ENCODE measurements at regions not wholly inside any gene's neighbourhood (a gene's known extent, or its start where the extent isn't known, plus 50 kb on each side); places are given as distances from the start of the nearest gene placed in this dataset.

DNA sequence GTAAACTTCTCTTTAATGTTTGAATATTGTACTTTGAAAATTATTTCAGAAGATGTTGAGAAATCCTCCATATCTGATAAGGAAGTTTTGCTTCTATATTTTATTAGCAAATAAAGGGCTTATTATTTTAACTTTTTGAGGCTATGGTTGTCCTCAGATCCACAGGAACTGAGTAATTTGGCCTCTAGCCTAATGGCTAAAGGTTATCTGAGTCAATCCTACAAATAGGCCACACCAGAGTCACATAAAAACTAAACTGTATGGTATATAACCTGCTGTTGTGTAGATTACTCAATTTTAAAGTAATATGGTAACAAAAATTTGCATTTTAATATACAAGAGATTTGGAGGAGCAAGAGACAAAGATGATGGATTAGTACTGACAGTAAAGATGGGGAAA, 549.2 kb upstream of the GRAMD2B start:
- Histone ChIP-seq H3K27ac (ENCODE audit: low read depth, low read length) (no peak overlapping the region), H3K27me3 (ENCODE audit: control insufficient read depth in 3 of 3, insufficient read depth in 3 of 3, low read length in 3 of 3) (no peaks in the 10 kb centered on the region), H3K4me1 (ENCODE audit: control insufficient read depth in 3 of 3, insufficient read depth in 3 of 3, low read length in 3 of 3) (no peaks in the 10 kb centered on the region), H3K4me3 (ENCODE audit: low read length in 3 of 3) (no peak overlapping the region), H3K36me3 (ENCODE audit: control insufficient read depth in 3 of 3, insufficient read depth in 3 of 3, low read length in 3 of 3) (no peaks in the 10 kb centered on the region), H3K9me3 (ENCODE audit: control insufficient read depth in 3 of 3, low read length in 3 of 3) (peaks cover 0 to 3% (median 0%) of the 10 kb centered on the region in 3 donors), H3K9ac (ENCODE audit: low read depth in 1 of 3, low read length in 3 of 3) (no peak overlapping the region)

DNA sequence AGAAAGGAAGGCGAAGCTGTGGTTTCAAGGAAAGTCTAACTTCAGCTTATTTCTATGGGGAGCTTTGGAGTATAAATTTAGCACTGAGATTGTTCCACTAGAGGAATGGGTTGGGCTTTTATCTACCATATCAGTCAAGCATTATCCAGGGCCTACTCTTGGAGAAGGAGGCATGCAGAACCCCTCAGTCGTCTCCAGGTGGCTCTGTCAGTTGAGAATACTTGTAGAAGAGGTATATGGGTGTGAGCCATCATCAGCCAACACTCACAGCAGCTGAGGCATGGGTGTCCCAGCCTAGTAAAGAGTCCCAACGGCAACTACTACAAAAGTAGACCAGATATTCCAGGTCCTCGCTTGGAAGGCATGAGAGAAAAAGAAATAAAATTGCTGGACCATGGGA, 548.5 kb upstream of the GRAMD2B start:
- Histone ChIP-seq H3K4me3 (ENCODE audit: low read length in 3 of 3) (no peak overlapping the region), H3K9ac (ENCODE audit: low read depth in 1 of 3, low read length in 3 of 3) (no peak overlapping the region), H3K4me1 (ENCODE audit: control insufficient read depth in 3 of 3, insufficient read depth in 3 of 3, low read length in 3 of 3) (no peaks in the 10 kb centered on the region), H3K27me3 (ENCODE audit: control insufficient read depth in 3 of 3, insufficient read depth in 3 of 3, low read length in 3 of 3) (no peaks in the 10 kb centered on the region), H3K9me3 (ENCODE audit: control insufficient read depth in 3 of 3, low read length in 3 of 3) (peaks cover 0 to 3% (median 0%) of the 10 kb centered on the region in 3 donors), H3K27ac (ENCODE audit: low read depth, low read length) (no peak overlapping the region), H3K36me3 (ENCODE audit: control insufficient read depth in 3 of 3, insufficient read depth in 3 of 3, low read length in 3 of 3) (no peaks in the 10 kb centered on the region)

DNA sequence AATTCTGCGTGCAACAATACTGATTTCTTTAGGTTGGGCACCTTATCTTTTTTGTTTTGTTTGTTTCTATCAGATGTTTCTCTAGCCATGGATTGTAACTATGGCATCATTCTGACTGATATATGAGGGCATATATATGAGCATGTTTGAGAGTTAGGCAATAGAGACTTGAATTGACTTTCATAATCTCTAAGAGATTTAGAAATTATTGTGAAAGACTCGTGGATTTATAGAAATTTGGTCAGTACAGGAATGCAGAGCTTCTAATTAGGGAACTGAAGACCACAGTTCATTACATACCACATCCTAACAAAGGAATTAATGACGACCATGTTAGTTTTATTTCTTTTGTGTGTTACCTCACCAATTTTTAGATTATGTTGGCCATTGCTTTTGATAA, 546.0 kb upstream of the GRAMD2B start:
- Histone ChIP-seq H3K36me3 (ENCODE audit: control insufficient read depth in 3 of 3, insufficient read depth in 3 of 3, low read length in 3 of 3) (no peaks in the 10 kb centered on the region), H3K4me1 (ENCODE audit: control insufficient read depth in 3 of 3, insufficient read depth in 3 of 3, low read length in 3 of 3) (no peaks in the 10 kb centered on the region), H3K27me3 (ENCODE audit: control insufficient read depth in 3 of 3, insufficient read depth in 3 of 3, low read length in 3 of 3) (no peaks in the 10 kb centered on the region), H3K27ac (ENCODE audit: low read depth, low read length) (no peak overlapping the region), H3K9me3 (ENCODE audit: control insufficient read depth in 3 of 3, low read length in 3 of 3) (peaks cover 0 to 3% (median 0%) of the 10 kb centered on the region in 3 donors), H3K4me3 (ENCODE audit: low read length in 3 of 3) (no peak overlapping the region), H3K9ac (ENCODE audit: low read depth in 1 of 3, low read length in 3 of 3) (no peak overlapping the region)

DNA sequence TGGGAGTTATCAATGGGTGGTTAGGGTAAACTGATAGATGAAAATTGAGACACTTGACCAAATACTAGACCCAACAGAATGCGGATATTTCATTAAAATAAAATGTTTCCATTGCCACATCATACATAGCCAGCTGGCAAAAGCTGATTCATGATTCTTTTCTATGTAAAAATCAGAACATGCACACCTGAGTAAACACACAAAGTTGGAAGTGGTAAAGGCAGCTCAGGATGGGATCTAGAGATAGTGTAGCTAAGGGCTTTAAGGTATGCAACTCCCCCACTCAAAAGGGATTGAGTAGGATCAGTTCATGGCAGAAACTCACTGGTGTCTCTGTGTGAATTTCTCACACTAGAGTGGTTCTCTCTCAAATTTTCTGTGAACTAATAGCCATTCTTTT, 541.1 kb upstream of the GRAMD2B start:
- Histone ChIP-seq H3K27me3 (ENCODE audit: control insufficient read depth in 3 of 3, insufficient read depth in 3 of 3, low read length in 3 of 3) (no peaks in the 10 kb centered on the region), H3K4me3 (ENCODE audit: low read length in 3 of 3) (no peak overlapping the region), H3K9me3 (ENCODE audit: control insufficient read depth in 3 of 3, low read length in 3 of 3) (no peaks in the 10 kb centered on the region), H3K9ac (ENCODE audit: low read depth in 1 of 3, low read length in 3 of 3) (no peak overlapping the region), H3K36me3 (ENCODE audit: control insufficient read depth in 3 of 3, insufficient read depth in 3 of 3, low read length in 3 of 3) (no peaks in the 10 kb centered on the region), H3K27ac (ENCODE audit: low read depth, low read length) (no peak overlapping the region), H3K4me1 (ENCODE audit: control insufficient read depth in 3 of 3, insufficient read depth in 3 of 3, low read length in 3 of 3) (no peaks in the 10 kb centered on the region)

DNA sequence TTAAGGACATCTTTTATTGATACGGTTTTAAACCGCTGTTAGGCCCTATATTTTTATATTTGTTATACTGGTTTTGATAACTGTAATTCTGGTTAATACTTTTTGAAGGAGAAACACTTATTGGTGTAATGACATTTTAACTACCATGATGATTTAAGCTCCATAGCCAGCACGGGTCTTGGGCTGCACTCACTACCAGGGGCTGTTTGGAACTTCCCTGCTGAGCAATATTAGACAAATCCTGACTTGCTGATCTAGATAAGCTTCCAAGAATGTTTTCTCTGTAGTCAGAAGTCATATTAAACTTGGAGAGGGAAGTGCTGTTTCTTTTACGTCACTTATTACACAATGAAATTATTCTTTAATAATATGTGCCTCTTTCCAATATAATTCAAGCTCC, 540.0 kb upstream of the GRAMD2B start:
- Histone ChIP-seq H3K4me1 (ENCODE audit: control insufficient read depth in 3 of 3, insufficient read depth in 3 of 3, low read length in 3 of 3) (no peaks in the 10 kb centered on the region), H3K4me3 (ENCODE audit: low read length in 3 of 3) (no peak overlapping the region)

DNA sequence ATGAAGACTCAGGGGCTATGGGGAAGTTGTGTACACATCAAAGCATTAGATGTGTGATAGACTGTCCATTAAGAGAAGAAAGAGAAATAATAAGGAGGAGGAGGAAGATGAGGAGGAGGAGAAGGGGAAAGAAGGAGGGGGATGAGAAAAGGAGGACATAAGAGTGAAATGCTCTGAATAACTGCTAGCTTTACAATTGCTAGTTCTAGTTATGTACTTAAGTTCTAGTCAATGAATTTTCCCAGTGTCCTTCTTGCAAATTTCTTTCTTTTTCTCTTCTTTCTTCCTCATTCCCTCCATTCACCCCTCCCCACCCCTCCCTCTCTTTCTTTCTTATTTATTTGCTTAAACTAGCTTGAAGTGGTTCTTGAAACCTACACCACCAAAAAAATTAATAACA, 534.9 kb upstream of the GRAMD2B start:
- no peaks in the 10 kb centered on the region for H3K9me3 ChIP-seq (ENCODE audit: control insufficient read depth in 3 of 3, low read length in 3 of 3)
- no peaks in the 10 kb centered on the region for H3K36me3 ChIP-seq (ENCODE audit: control insufficient read depth in 3 of 3, insufficient read depth in 3 of 3, low read length in 3 of 3)
- H3K27me3 ChIP-seq (ENCODE audit: control insufficient read depth in 3 of 3, insufficient read depth in 3 of 3, low read length in 3 of 3), result no peaks in the 10 kb centered on the region
- no peaks in the 10 kb centered on the region for H3K4me1 ChIP-seq (ENCODE audit: control insufficient read depth in 3 of 3, insufficient read depth in 3 of 3, low read length in 3 of 3)
- H3K4me3 ChIP-seq (ENCODE audit: low read length in 3 of 3), result no peak overlapping the region
- H3K27ac ChIP-seq (ENCODE audit: low read depth, low read length), result no peak overlapping the region
- H3K9ac ChIP-seq (ENCODE audit: low read depth in 1 of 3, low read length in 3 of 3), result no peak overlapping the region

More for the DNA sequence above, 540.0 kb upstream of the GRAMD2B start:
- Histone ChIP-seq H3K9me3 (ENCODE audit: control insufficient read depth in 3 of 3, low read length in 3 of 3) (no peaks in the 10 kb centered on the region), H3K9ac (ENCODE audit: low read depth in 1 of 3, low read length in 3 of 3) (no peak overlapping the region), H3K27me3 (ENCODE audit: control insufficient read depth in 3 of 3, insufficient read depth in 3 of 3, low read length in 3 of 3) (no peaks in the 10 kb centered on the region), H3K27ac (ENCODE audit: low read depth, low read length) (no peak overlapping the region), H3K36me3 (ENCODE audit: control insufficient read depth in 3 of 3, insufficient read depth in 3 of 3, low read length in 3 of 3) (no peaks in the 10 kb centered on the region)

DNA sequence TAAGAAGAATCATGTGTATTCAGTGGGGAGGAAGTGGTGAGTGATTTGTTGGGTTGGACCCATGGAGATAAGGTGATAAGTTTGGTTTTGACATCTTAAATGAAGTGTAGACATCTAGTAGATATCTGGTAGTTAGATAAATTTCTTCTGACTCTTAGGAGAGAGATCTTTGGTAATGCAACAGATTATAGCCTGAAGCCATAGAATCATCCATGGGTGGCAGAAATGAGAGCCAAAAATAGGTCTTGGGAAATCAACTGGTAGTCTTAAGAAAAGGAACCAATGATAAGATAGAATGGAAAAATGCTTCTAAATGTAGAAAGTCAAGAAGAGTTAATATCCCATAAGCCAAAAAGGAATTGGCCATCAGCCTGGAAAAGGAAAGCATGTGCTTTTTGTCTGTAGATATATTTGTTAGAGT, 532.7 kb upstream of the GRAMD2B start:
- Histone ChIP-seq H3K36me3 (ENCODE audit: control insufficient read depth in 3 of 3, insufficient read depth in 3 of 3, low read length in 3 of 3) (no peaks in the 10 kb centered on the region), H3K4me1 (ENCODE audit: control insufficient read depth in 3 of 3, insufficient read depth in 3 of 3, low read length in 3 of 3) (no peaks in the 10 kb centered on the region), H3K9ac (ENCODE audit: low read depth in 1 of 3, low read length in 3 of 3) (no peak overlapping the region), H3K9me3 (ENCODE audit: control insufficient read depth in 3 of 3, low read length in 3 of 3) (no peaks in the 10 kb centered on the region), H3K27me3 (ENCODE audit: control insufficient read depth in 3 of 3, insufficient read depth in 3 of 3, low read length in 3 of 3) (no peaks in the 10 kb centered on the region), H3K27ac (ENCODE audit: low read depth, low read length) (no peak overlapping the region), H3K4me3 (ENCODE audit: low read length in 3 of 3) (no peak overlapping the region)

DNA sequence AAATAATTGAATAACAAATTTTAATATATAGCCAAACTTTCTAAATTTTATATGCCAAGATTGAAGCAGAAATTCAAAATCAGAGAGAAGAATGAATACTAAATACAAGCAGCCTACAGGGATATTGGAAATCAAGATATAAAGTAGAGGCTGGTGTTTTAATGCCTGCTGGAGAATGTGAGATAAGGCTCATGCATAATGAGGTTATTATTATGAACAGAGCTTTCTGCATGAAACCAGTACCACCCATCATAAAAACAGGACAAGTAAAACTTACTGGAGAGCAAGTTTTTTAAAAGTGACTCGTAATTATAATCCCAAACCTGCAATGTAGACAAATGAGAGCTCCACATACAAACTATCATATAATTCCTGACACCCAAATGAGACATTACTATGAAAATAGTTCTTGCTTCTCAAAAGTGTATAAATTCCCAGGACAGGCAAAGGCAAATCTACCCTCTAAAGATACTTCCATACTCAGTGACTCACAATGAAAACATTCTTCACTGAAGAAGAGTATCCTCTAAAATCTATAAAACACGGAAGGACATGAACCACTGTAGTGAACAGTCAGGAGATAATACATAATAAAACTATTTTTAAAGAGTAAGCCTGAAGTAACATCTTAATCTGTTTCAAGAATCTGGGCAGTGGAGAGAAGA, 532.0 kb upstream of the GRAMD2B start:
- Histone ChIP-seq H3K9me3 (ENCODE audit: control insufficient read depth in 3 of 3, low read length in 3 of 3) (no peaks in the 10 kb centered on the region), H3K4me1 (ENCODE audit: control insufficient read depth in 3 of 3, insufficient read depth in 3 of 3, low read length in 3 of 3) (no peaks in the 10 kb centered on the region)

DNA sequence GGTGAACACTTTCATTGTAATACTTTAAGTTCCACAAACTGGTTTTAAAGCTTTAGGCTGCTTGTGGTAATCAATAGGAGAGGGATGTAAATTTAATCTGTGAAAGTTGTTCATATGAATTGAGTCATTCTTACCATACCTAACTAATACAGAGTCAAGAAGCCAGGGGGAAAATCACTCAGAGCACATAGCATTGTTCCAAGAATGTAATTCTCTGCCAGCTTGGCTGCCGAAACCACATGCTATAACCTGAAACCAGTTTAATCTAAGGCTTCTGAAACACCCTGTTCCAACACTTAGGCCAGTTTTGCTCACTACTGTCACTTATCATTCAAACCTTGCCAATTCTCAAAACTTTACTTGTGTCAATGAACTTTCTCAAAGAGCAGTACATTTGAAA, 528.8 kb upstream of the GRAMD2B start:
- no peak overlapping the region for H3K9ac ChIP-seq (ENCODE audit: low read depth in 1 of 3, low read length in 3 of 3)
- no peaks in the 10 kb centered on the region for H3K9me3 ChIP-seq (ENCODE audit: control insufficient read depth in 3 of 3, low read length in 3 of 3)
- H3K27ac ChIP-seq (ENCODE audit: low read depth, low read length), result no peak overlapping the region
- no peaks in the 10 kb centered on the region for H3K27me3 ChIP-seq (ENCODE audit: control insufficient read depth in 3 of 3, insufficient read depth in 3 of 3, low read length in 3 of 3)
- no peak overlapping the region for H3K4me3 ChIP-seq (ENCODE audit: low read length in 3 of 3)
- H3K36me3 ChIP-seq (ENCODE audit: control insufficient read depth in 3 of 3, insufficient read depth in 3 of 3, low read length in 3 of 3), result no peaks in the 10 kb centered on the region
- H3K4me1 ChIP-seq (ENCODE audit: control insufficient read depth in 3 of 3, insufficient read depth in 3 of 3, low read length in 3 of 3), result no peaks in the 10 kb centered on the region

More for the DNA sequence above, 532.0 kb upstream of the GRAMD2B start:
- H3K27me3 ChIP-seq (ENCODE audit: control insufficient read depth in 3 of 3, insufficient read depth in 3 of 3, low read length in 3 of 3), result no peaks in the 10 kb centered on the region
- no peak overlapping the region for H3K4me3 ChIP-seq (ENCODE audit: low read length in 3 of 3)
- no peak overlapping the region for H3K27ac ChIP-seq (ENCODE audit: low read depth, low read length)
- H3K36me3 ChIP-seq (ENCODE audit: control insufficient read depth in 3 of 3, insufficient read depth in 3 of 3, low read length in 3 of 3), result no peaks in the 10 kb centered on the region
- H3K9ac ChIP-seq (ENCODE audit: low read depth in 1 of 3, low read length in 3 of 3), result no peak overlapping the region

DNA sequence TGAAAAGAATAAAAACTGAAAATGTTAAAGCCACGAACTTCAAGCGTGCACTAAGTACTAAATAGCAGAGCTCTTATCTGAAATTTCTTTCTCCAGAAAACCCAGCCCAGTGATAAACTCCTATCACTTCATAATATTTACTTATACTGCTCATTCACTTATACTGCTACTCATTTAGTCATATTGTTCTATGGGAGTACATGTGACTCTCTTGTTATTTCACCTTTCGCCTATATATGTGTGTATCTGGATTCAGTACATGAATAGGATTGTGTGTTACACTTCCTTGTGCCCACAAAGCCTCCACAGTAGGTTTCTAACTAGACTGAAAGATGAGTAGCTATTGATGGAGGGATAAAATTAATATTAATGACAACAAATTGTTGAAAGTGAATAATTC, 526.8 kb upstream of the GRAMD2B start:
- no peak overlapping the region for H3K27ac ChIP-seq (ENCODE audit: low read depth, low read length)
- H3K9me3 ChIP-seq (ENCODE audit: control insufficient read depth in 3 of 3, low read length in 3 of 3), result peaks cover 0 to 2% (median 0%) of the 10 kb centered on the region in 3 donors
- H3K9ac ChIP-seq (ENCODE audit: low read depth in 1 of 3, low read length in 3 of 3), result no peak overlapping the region
- no peaks in the 10 kb centered on the region for H3K4me1 ChIP-seq (ENCODE audit: control insufficient read depth in 3 of 3, insufficient read depth in 3 of 3, low read length in 3 of 3)
- H3K4me3 ChIP-seq (ENCODE audit: low read length in 3 of 3), result no peak overlapping the region
- H3K36me3 ChIP-seq (ENCODE audit: control insufficient read depth in 3 of 3, insufficient read depth in 3 of 3, low read length in 3 of 3), result no peaks in the 10 kb centered on the region
- no peaks in the 10 kb centered on the region for H3K27me3 ChIP-seq (ENCODE audit: control insufficient read depth in 3 of 3, insufficient read depth in 3 of 3, low read length in 3 of 3)
